Transverse colon (tissue), 4 donors: ENCODE measurements at regions not wholly inside any gene's neighbourhood (a gene's known extent, or its start where the extent isn't known, plus 50 kb on each side); places are given as distances from the start of the nearest gene placed in this dataset.

Source experiments
- DNase-seq: peaks from one replicate; pipeline ENCODE4 v3.0.0-alpha.2; 2019
- H3K27ac ChIP-seq, 4 donors: fragments of 200-600 bp; sonication (generic); 2 replicates each; pipeline ENCODE4 v1.5.1; 2016 to 2018; ENCODE audit warnings: inconsistent platforms in 4 of 4
- H3K27me3 ChIP-seq: fragments of 200-600 bp; sonication (generic); 2 replicates; pipeline ENCODE4 v1.5.1; 2017; ENCODE audit warnings: inconsistent platforms
- H3K36me3 ChIP-seq, 4 donors: fragments of 200-600 bp; sonication (generic); 2 replicates each; pipeline ENCODE4 v1.5.1; 2017 to 2019; ENCODE audit warnings: inconsistent platforms in 4 of 4
- H3K4me1 ChIP-seq, 4 donors: fragments of 200-600 bp; sonication (generic); 2 replicates each; pipeline ENCODE4 v1.5.1; 2017 to 2020; ENCODE audit warnings: inconsistent platforms in 4 of 4
- H3K4me3 ChIP-seq, 4 donors: fragments of 200-600 bp; sonication (generic); 1 replicate in 1 of 4; 2 replicates in 3 of 4; pipeline versions ENCODE4 v1.5.1 to v1.6.1; 2017 to 2019; ENCODE audit warnings: inconsistent platforms in 4 of 4
- H3K9me3 ChIP-seq, 2 donors: fragments of 200-600 bp; sonication (generic); 2 replicates each; pipeline ENCODE4 v1.5.1; 2017 to 2019; ENCODE audit warnings: inconsistent platforms in 2 of 2
- CTCF ChIP-seq, 5 experiments: fragments of 200-600 bp in 3 of 5; fragments of 450-650 bp in 2 of 5; sonication (generic) in 3 of 5; IDR thresholded peaks; 1 replicate in 2 of 5; 2 replicates in 3 of 5; pipeline ENCODE4 v1.5.1; 2016 to 2017; ENCODE audit warnings: antibody characterized with exemption in 5 of 5, inconsistent platforms in 3 of 5, mild to moderate bottlenecking in 2 of 5, moderate library complexity in 1 of 5
- EP300 ChIP-seq: sonication (generic); formaldehyde crosslinking; IDR thresholded peaks from one replicate; pipeline ENCODE4 v1.6.1; 2017; ENCODE audit warnings: antibody characterized with exemption, low read depth
- POLR2A ChIP-seq: fragments of 450-650 bp; IDR thresholded peaks from one replicate; pipeline ENCODE4 v1.6.1; 2016; ENCODE audit warnings: antibody characterized with exemption, mild to moderate bottlenecking, moderate library complexity
- POLR2AphosphoS5 ChIP-seq, 3 donors: sonication (generic); formaldehyde crosslinking; IDR thresholded peaks; one replicate each; pipeline ENCODE4 v1.6.1; 2016; ENCODE audit warnings: antibody characterized with exemption in 3 of 3
- WGBS, 2 donors: methylation state at CpG; one replicate each; pipeline ENCODE4 v1.1.5; 2018; ENCODE audit warnings: low coverage in 1 of 2; 5-methylcytosine and 5-hydroxymethylcytosine counted together
- in situ Hi-C, 4 donors: fragments of 200-750 bp; cut with MboI; loops; one replicate each; pipeline versions ENCODE4 v1.15.0 to v1.15.1; 2017; ENCODE audit warnings: low sequenced_read_pairs in 3 of 4, low pct_ligation_motif_present in 1 of 4, low pct_unique_long_range_greater_than_20kb in 1 of 4
- intact Hi-C: fragments of 100-400 bp; cut with DNase I; formaldehyde crosslinking; loops from one replicate; pipeline ENCODE4 v1.15.1; 2023; ENCODE audit warnings: low total_unique reads

DNA sequence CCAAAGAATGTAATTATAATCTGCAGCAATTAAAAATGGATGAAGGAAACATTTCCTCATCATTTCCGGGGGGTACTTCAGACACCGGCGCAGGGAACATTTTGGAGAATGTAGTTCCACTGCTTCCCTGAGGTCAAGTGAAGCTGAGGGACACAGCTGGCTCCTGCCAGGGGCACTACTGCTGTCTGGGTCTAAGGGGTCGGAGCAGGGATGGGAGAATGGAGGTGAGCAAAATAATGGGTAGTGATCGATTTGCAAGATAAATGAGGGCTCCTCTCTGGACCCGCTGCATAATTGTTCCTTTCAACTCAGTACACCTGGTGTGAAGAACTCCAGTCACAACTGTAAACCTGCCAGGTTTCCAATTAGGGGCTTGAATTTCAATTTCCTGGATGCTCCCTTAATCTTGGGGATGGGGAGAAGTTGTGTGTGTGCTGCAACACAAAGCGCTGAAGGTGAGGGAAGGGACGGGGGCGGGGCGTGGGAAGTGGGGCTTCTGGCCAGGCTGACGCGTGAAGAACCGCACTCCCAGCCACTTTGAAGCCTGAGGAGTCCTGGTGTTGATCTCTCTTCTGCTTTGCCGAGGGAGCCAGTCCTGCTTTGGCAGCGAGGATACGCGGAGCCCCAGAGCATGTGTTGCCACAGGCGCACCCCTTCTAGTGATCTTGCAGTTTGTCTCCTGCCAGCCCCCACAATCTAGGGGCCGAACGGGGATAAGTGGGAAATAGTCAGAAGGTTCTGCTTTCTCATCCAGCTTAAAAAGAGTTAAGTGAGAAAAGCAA, 57.9 kb upstream of the PCDH8 start:
- Histone ChIP-seq H3K27ac (no peak overlapping the region), H3K27me3 (peaks cover 14% of the 10 kb centered on the region), H3K4me1 (no peaks in the 10 kb centered on the region), H3K36me3 (no peaks in the 10 kb centered on the region), H3K9me3 (no peaks in the 10 kb centered on the region), H3K4me3 (no peak overlapping the region)
- intact Hi-C loops = no loop called here
- WGBS, 2 donors = 73 to 75% methylated on average over 6 to 20 of the region's 20 CpGs
- TF ChIP-seq POLR2AphosphoS5 (IDR thresholded peaks at IDR 0.05) = no peak
- in situ Hi-C loops = no loop called here
- no peak for DNase-seq

- in situ Hi-C loops = no loop called here
- peaks cover 14% of the 10 kb centered on the region for H3K27me3 ChIP-seq
- intact Hi-C loops = no loop called here
- no peak overlapping the region for H3K4me3 ChIP-seq
- H3K27ac ChIP-seq = no peak overlapping the region
- TF ChIP-seq POLR2A (no peak), POLR2AphosphoS5 (IDR thresholded peaks at IDR 0.05) (no peak), EP300 (no peak), CTCF (IDR thresholded peaks at IDR 0.05) (no peak)
- no peaks in the 10 kb centered on the region for H3K36me3 ChIP-seq
- no peak for DNase-seq
- H3K9me3 ChIP-seq = no peaks in the 10 kb centered on the region
- H3K4me1 ChIP-seq = no peaks in the 10 kb centered on the region
- 50 to 63% methylated on average over 1 of the region's 1 CpG for WGBS, 2 donors
These were observed 57.3 kb upstream of the PCDH8 start for GRCh38 chr13:52905701-52906100.

DNA sequence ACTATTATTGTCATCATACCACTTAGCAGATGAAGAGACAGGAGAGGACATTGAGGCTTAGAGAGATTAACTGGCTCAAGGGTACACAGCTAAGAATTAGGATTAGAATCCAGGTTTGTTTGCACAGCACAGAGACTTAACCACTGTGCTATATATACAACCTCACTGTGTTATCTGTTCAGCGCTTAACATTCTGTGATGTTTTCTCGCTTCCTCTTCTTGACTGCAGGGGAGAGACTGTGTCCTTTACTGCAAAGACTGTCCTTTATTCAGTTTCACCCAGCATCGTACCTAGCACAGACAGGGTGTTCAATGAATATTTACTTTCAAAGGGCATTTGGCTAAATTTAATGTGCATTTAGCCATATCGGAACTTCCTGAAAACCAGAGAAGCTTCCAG, 54.9 kb upstream of the PCDH8 start:
- no peaks in the 10 kb centered on the region for H3K36me3 ChIP-seq
- TF ChIP-seq POLR2A (no peak), EP300 (no peak), CTCF (IDR thresholded peaks at IDR 0.05) (no peak), POLR2AphosphoS5 (IDR thresholded peaks at IDR 0.05) (no peak)
- H3K4me1 ChIP-seq = no peaks in the 10 kb centered on the region
- DNase-seq = no peak
- no peak overlapping the region for H3K4me3 ChIP-seq
- H3K27me3 ChIP-seq = peaks cover 14% of the 10 kb centered on the region
- no peak overlapping the region for H3K27ac ChIP-seq
- in situ Hi-C loops = no loop called here
- intact Hi-C loops = no loop called here
- WGBS, 2 donors = 36 to 68% methylated on average over 4 of the region's 4 CpGs
- no peaks in the 10 kb centered on the region for H3K9me3 ChIP-seq

GRCh38 chr13:52899206-52899605, 50.8 kb upstream of the PCDH8 start:
- TF ChIP-seq EP300 (no peak), POLR2A (no peak), CTCF (IDR thresholded peaks at IDR 0.05) (no peak), POLR2AphosphoS5 (IDR thresholded peaks at IDR 0.05) (no peak)
- Histone ChIP-seq H3K27ac (no peak overlapping the region), H3K27me3 (no peaks in the 10 kb centered on the region), H3K36me3 (no peaks in the 10 kb centered on the region), H3K4me1 (no peaks in the 10 kb centered on the region), H3K9me3 (no peaks in the 10 kb centered on the region), H3K4me3 (no peak overlapping the region)
- 88% methylated on average over 5 of the region's 5 CpGs; no CpG with 5 or more reads in 1 of the 2 donors for WGBS, 2 donors
- in situ Hi-C loops = no loop called here
- intact Hi-C loops = no loop called here
- no peak for DNase-seq
